HFFc6 (cell line): ENCODE measurements at regions not wholly inside any gene's neighbourhood (a gene's known extent, or its start where the extent isn't known, plus 50 kb on each side); places are given as distances from the start of the nearest gene placed in this dataset.

ENCODE experiments used
- DNase-seq: peaks from one replicate; pipeline ENCODE4 v3.0.0-alpha.2; 2018
- H3K27ac Mint-ChIP-seq: 2 replicates; pipeline ENCODE4 v1.8.0; 2020; ENCODE audit warnings: mild to moderate bottlenecking, mixed read lengths
- H3K27me3 Mint-ChIP-seq: 2 replicates; pipeline ENCODE4 v1.8.0; 2021; ENCODE audit warnings: mild to moderate bottlenecking, moderate library complexity, mixed read lengths; ENCODE audit not compliant: insufficient read depth
- H3K36me3 Mint-ChIP-seq: 2 replicates; pipeline ENCODE4 v1.8.0; 2021; ENCODE audit warnings: low read depth, mixed read lengths
- H3K4me1 Mint-ChIP-seq: 2 replicates; pipeline ENCODE4 v1.8.0; 2020; ENCODE audit warnings: low read depth, mixed read lengths
- H3K4me3 Mint-ChIP-seq: 2 replicates; pipeline ENCODE4 v1.8.0; 2020; ENCODE audit warnings: mild to moderate bottlenecking, moderate library complexity, mixed read lengths
- H3K9me3 Mint-ChIP-seq: 2 replicates; pipeline ENCODE4 v1.8.0; 2020; ENCODE audit warnings: mild to moderate bottlenecking, mixed read lengths
- CTCF ChIP-seq: fragments of 200-600 bp; sonication (generic); IDR thresholded peaks from 2 replicates; pipeline ENCODE4 v1.5.0; 2021; ENCODE audit warnings: antibody characterized with exemption, mild to moderate bottlenecking

DNA sequence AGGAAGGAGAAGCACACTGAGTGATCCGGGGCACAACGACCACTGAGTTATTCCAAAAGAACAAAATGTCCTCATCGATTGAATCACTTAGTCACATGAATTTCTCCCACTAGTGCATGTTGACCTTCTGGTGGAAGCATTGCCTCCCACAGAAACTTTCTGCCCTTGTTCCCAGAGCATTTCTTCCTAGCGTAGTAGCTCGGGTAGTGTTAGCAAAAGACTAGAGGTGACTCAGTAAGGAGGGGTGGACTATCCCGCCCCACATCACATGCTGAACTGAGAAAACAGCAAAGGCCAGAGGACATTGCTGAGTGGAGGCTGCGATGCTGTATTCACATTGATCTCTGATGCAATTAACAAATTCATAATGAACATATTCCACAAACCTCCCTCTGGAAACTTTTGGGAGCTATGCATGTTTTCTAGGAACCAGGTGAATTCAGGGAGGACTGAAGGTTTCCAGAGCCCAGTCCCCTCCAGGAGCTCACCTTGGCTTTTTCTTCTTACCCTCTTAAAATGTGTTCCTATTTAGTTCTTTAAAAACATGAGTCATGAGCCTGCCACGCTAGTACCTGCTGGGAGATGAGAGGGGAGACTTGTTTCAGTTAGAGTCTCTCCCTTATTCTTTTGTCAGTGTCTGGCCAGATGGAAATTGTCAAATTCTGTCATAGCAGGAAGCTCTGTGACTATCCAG is 507.9 kb downstream of the CDH26 start:
- H3K27ac Mint-ChIP-seq: no peak overlapping the region
- H3K36me3 Mint-ChIP-seq: no peaks in the 10 kb centered on the region
- H3K27me3 Mint-ChIP-seq: no peaks in the 10 kb centered on the region
- DNase-seq: no peak
- H3K4me1 Mint-ChIP-seq: no peaks in the 10 kb centered on the region
- peaks cover 6% of the 10 kb centered on the region for H3K9me3 Mint-ChIP-seq
- H3K4me3 Mint-ChIP-seq: no peak overlapping the region
- TF ChIP-seq CTCF: no peak

- H3K9me3 Mint-ChIP-seq: peaks cover 6% of the 10 kb centered on the region
- H3K27me3 Mint-ChIP-seq: no peaks in the 10 kb centered on the region
- H3K36me3 Mint-ChIP-seq: no peaks in the 10 kb centered on the region
Observed at GRCh38 chr20:60466687-60467022, 508.4 kb downstream of the CDH26 start.

GRCh38 chr20:60467078-60467477 is 508.9 kb downstream of the CDH26 start:
- DNase-seq: no peak
- H3K27ac Mint-ChIP-seq: no peak overlapping the region
- H3K4me3 Mint-ChIP-seq: no peak overlapping the region
- H3K27me3 Mint-ChIP-seq: no peaks in the 10 kb centered on the region
- peaks cover 6% of the 10 kb centered on the region for H3K9me3 Mint-ChIP-seq
- no peaks in the 10 kb centered on the region for H3K36me3 Mint-ChIP-seq
- no peaks in the 10 kb centered on the region for H3K4me1 Mint-ChIP-seq
- TF ChIP-seq CTCF: no peak

More at GRCh38 chr20:60466687-60467022, 508.4 kb downstream of the CDH26 start:
- DNase-seq: no peak
- H3K4me3 Mint-ChIP-seq: no peak overlapping the region
- H3K4me1 Mint-ChIP-seq: no peaks in the 10 kb centered on the region
- TF ChIP-seq CTCF: no peak
- H3K27ac Mint-ChIP-seq: no peak overlapping the region

DNA sequence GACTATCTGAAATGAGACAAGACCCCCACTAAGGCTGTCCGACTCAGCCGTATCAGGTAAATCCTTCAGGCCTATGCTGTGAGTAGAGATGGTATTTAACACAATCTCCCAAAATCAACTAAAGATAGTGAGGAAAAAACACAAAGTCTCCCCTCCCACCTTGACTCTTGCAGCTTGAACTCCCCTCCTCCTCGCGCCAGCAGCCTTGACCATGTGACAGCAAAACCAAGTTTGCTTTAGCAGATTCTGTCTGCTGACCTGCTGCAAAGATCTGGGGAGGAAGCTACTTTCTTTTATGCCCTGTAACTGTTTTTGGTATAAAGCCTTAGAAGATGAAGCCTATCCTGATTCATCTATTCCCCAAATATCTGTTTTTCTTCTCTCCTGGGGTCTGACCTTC is 509.5 kb downstream of the CDH26 start:
- no peaks in the 10 kb centered on the region for H3K27me3 Mint-ChIP-seq
- H3K36me3 Mint-ChIP-seq: no peaks in the 10 kb centered on the region
- peaks cover 6% of the 10 kb centered on the region for H3K9me3 Mint-ChIP-seq
- H3K4me1 Mint-ChIP-seq: no peaks in the 10 kb centered on the region
- no peak for DNase-seq
- no peak overlapping the region for H3K27ac Mint-ChIP-seq
- no peak overlapping the region for H3K4me3 Mint-ChIP-seq
- no peak for TF ChIP-seq CTCF

DNA sequence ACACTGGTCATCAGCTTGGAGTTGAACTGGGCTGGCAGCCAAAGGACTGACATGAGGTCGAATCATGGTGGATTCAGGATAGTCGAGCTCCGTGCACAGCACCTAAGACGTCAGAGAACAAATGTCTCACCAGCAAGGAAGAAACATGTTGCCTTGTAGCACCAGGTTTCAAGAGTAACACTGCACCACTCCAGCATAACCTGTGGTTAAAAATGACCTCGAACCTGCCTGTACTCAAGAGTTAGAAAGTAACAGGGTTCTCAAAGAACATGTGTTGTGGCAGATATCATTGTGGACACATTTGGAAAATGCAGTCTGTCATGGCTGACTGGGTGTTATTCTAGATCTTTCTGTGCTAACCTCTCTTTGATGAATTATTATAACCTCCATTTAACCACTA is 511.6 kb downstream of the CDH26 start:
- no peaks in the 10 kb centered on the region for H3K36me3 Mint-ChIP-seq
- no peak overlapping the region for H3K27ac Mint-ChIP-seq
- H3K27me3 Mint-ChIP-seq: no peaks in the 10 kb centered on the region
- H3K4me1 Mint-ChIP-seq: no peaks in the 10 kb centered on the region
- no peak overlapping the region for H3K4me3 Mint-ChIP-seq
- H3K9me3 Mint-ChIP-seq: peaks cover 6% of the 10 kb centered on the region
- DNase-seq: no peak
- no peak for TF ChIP-seq CTCF

GRCh38 chr20:60470366-60470765 is 512.1 kb downstream of the CDH26 start:
- no peak for TF ChIP-seq CTCF
- Mint-ChIP-seq H3K27me3 (no peaks in the 10 kb centered on the region; the same call in 1 of the 2 replicates), H3K4me1 (no peaks in the 10 kb centered on the region), H3K27ac (no peak overlapping the region), H3K36me3 (no peaks in the 10 kb centered on the region), H3K4me3 (no peak overlapping the region), H3K9me3 (peaks cover 6% of the 10 kb centered on the region)
- no peak for DNase-seq
